ENCODE measurements at regions not wholly inside any gene's neighbourhood (a gene's known extent, or its start where the extent isn't known, plus 50 kb on each side); places are given as distances from the start of the nearest gene placed in this dataset.

DNA sequence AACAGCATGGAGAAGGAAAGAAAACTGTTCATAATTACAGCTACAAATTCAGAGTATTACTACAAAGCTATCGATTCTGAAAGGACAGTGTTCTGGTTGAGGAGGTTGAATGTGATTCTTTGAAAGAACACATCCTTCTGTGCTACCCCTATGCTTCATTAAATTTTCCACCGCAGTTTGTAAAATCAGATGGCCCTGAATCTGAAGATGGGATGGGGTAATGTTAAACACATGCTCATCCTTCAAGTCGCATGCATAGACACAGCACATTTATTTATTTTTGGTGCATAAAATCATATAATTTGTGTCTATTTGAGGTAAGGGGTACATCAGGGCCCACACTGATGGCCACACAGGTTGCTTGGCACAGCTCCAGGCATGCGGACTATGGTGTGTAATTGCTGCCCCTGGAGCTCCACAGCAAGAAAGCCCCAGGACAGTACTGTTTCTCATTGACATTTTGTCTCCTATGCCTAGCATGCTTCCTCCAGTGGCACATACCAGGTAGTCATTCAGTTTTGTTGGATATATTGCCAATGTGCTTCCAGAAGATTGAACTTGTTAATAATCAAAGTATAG, 238.8 kb upstream of the TANK start:
- no peak for DNase-seq

DNA sequence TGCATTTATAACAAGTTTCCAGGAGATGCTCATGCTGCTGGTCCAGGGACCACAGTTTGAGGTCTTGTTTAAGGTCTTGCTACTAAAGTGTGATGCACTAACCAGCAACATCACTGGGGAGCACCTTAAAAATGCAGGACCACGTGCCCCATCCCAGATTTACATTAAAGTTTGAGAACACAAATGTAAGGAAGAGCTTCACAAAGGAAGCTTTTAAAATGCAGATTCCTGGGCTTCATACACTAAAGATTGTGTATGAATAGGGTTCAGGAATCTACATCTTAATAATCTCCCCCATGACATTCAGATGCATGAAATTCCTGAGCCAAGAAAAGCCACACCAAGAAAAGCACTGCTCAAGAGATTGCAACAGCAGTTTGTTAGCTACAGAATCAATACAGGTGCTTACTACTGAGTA, 235.3 kb upstream of the TANK start:
- DNase-seq, result no peak

DNA sequence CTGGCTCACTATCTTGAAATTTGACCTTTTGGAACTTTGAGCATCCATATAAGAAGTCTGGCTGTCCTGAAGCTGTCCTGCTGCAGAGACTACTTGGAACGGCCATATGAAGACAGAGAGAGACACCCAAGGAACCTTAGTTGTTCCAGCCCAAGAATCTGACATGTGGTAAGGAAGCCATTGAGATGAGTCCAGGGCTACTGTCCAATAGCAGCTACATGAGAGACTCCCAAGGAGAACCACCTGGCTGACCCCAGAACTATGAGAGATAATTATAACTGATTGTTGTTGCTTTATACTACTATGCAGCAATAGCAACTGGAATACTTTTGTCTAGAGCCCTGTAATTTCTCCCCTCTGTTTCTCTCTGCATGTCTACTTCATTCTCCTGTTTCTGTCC, 234.3 kb upstream of the TANK start:
- DNase-seq, result no peak

DNA sequence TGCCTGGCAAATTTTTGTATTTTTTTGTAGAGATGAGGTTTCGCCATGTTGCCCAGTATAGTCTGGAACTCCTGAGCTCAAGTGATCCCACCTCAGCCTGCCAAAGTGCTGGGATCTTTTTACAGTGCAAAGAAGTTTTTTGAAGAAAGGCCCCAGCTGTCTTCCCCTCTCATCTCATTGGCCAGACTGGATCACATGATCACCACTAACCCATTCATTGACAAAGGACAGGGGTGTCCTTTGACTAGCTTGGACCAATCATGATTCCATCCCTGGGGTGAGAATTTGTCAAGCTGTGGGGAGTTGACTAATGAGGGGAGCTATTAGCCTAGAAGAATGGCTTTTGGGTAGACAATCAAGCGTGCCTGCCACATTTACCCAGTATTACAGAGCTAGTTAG, 232.9 kb upstream of the TANK start:
- no peak for DNase-seq

DNA sequence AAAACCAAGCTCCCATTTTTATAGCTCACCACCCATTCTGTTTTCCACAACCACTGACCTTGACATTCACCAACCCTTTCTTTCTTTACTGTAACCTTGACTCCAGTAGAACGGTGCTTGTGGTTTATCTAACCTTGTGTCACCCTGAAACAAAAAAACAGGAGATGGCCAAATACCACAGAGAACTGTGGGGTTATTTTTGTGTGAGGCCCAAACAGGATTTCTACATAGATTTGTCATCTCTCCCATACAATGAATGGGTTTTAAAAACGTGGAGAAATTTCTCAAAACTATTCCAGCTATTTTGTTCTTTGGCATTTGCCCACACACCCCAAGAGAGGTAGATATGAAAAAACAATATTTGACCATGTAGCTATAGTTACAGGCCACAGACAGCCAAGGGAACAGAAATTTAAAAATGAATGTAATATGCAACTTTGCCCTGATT, 231.3 kb upstream of the TANK start:
- DNase-seq, result no peak

DNA sequence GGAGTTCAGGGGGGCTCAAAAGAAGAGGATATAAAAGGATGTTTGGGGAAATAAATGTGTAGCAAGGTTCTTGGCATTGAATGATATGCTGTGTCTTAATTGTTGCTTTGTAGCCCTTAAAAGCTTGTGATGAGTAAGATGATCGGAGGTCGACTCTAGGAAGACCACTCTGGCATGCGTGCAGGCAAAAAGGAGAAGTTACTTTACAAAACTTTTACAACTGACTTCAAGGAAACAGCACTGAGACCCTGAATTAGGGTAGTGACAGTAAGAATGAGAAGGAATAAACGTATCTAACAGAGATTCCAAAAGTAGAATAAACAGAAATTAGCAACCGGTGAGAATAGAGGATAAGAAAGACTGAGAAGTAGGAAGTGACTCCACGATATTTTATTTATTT, 228.7 kb upstream of the TANK start:
- no peak for DNase-seq

DNA sequence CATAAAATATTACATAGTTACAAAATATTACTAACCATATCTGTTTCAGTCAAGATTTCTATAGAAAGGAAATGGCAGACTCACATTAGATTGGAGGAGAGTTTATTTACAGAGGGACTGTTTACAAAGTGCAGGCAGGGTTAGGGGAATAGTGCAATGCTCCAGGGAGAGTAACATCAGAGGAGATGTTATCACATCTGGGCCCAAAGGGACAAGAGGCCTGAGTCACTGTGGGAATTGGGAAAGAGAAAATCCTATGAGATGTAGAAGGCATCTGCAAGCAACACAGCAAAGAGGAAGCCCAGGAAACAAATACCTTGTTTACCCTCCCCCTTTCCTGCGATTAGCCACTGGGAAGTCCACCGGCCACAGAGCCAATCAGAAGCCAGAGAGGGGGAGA, 227.3 kb upstream of the TANK start:
- no peak for DNase-seq

DNA sequence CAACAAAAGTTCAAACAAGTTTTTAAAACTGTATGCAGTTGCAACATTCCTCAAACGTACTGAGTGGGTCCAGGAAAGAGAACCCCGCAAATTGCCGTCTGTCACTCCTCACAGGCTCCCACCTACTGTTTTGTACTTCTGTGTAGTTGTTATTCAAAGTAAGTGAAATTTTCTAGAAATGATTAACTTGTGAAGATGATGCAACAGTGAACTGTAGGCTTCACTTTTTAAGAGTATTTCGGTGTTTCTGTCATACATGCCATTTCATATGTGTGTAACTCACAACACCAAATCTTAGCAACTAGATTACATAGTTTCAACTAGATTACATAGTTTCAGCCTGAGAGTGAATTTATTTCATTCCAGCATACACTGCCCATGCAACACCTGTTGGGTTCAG, 226.0 kb upstream of the TANK start:
- no peak for DNase-seq

DNA sequence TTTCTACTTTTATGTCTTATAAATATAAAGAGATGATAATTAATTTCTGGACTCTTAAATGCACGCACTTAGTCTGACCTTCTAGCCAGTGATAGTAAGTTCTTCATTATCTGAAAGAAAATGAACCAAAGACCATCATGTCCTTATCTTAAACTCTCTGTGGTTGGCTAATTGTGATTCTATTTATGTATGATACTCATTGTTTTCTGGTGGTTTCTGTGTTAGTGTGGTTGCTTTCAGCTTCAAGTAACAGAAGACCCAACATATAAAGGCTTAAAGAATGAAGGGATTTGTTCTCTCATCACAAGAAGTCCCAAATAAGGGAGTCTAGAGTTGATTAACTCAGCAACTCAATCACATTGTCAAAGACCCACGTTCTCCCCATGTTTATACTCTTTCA, 225.2 kb upstream of the TANK start:
- no peak for DNase-seq

DNA sequence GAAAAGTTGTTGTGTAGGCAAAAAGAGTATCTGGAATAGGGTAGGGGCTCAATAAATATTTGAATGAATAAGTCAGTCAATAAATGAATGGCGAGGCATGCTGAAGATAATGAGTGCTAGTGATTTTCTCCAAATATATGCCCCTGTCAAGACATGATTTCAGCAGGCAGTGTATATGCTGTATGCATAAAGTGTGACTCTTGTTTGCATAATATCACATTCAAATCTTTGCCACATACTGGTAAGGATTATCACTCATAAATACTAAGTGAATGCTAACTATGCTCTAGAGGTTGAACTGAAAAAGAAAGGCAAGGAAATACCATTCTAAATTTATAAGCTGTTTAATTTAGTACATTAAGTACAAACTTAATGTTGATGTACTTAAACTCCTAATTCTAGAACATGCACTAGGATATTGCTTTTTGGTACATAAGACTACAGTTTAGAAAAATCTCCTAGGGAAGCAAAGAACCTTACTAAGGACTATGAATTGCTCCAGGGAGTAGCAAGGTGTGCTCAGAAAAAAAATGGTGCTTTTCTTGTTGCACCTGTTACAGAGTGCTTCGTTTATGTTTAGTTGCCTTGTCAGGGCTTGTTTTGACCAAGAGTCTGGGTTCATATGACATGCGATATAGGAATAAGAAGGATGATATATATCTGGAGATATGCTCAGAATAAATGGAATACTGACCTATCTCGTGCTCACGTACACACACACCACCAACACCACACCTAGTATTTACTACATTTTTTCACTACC, 224.0 kb upstream of the TANK start:
- DNase-seq, result no peak

DNA sequence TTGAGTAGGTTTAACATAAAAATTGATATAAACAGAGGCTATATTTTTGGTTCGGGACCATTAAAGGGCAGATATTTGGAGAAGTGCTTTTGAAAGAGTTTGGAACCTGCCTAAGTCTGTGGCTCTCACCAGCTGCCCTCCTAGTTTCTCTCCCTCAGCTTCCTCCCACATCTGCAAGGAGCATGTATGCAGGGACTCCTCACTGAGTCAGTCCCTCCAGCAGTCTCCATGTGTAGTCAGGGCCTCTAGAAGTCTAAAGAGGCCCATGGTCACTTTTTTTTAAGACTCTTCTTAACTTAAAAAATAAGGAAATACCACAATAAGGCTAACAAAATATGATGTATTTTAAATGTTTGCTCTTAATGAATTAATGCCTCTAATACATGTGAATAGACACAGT, 220.0 kb upstream of the TANK start:
- DNase-seq, result no peak

DNA sequence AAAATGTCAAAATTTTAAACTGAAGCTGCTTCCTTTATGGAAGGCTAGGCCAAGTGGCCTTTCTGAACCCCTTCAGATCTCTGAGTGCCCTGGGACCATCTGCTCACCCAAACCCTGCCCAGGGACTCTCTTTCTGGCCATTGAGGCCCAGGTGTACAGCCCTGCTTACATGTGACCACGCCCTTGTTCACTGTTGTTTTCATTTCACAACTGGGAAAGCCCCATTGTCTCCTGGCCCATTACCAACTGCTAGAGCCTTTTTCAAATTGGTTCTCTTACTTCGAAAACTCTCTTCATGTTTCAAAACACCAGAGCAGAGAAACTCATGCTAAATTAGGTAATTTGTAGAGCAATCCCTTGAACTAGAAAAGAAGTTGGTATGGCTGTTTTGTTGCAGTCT, 219.5 kb upstream of the TANK start:
- no peak for DNase-seq

DNA sequence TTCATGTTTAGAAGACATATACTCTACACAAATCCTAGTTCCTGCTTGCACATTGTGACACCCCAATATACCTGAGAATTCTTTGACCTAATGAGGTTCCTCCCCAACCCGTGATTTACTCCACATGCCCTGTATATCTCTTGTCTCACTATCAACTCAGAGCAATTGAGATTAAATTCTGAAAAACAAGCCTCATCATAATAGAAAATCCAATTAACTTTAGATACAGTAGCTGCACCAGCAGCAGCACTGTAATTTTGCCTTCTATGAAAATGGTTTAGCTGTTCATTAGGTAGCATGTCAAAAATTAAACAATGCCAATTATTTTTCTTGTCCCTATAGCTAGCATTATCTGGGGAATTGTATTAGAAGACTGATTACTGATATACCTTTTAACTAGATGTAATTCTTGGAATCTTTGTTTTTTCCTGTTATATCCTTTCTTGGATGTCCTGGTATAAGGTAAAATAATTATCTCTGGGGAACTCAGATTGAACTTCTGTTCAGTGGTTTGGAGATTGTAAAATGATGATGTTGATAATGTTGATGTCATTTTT, 218.9 kb upstream of the TANK start:
- no peak for DNase-seq

DNA sequence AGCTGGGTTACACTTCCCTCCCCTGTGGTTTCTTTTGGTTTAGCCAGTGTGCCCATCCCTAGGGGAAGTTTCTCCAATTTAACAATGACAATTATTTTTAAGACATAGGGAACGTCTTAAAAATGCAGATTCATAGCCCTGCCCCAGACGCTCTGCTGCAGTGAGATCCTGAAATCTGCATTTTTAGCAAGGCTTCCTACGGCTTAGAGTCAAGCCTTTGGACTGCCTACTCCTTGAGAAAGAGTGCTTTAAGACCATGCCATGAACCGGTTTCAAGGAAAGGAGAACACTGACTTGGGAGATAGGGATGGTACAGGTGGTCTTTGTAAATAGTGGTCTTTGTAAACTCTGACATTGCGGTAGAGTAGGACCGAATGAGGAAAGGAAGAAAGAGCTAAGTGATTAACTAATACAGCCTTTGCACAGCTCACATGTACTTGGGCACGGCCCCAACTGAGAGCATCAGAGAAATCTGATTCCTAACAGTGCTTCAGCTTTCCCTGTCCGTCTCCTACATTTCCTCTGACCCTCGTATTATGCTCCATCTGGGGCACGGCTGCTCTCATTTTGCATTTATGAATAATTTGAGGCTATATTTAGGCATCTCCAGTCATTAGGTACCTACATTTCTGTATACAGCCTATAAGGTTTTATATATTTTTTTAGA, 217.6 kb upstream of the TANK start:
- DNase-seq, result no peak

DNA sequence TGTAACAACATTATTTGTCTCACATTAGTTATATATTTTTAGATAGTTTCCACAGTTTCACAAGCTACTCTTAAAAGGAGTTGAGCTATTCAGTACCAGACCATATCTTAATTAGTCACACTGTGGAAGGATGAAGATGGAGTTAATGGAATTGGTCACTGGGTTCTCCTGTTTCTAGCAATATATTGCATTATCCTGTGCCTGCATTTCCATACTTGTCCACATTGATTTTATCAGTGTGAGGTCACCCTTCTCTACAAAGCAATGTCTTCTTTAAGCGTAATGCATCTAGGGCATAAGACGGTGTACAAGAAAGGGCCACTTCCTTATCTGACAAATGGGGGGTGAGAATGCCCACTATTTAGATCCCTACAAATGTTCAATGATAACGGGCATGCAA, 216.8 kb upstream of the TANK start:
- DNase-seq, result no peak

DNA sequence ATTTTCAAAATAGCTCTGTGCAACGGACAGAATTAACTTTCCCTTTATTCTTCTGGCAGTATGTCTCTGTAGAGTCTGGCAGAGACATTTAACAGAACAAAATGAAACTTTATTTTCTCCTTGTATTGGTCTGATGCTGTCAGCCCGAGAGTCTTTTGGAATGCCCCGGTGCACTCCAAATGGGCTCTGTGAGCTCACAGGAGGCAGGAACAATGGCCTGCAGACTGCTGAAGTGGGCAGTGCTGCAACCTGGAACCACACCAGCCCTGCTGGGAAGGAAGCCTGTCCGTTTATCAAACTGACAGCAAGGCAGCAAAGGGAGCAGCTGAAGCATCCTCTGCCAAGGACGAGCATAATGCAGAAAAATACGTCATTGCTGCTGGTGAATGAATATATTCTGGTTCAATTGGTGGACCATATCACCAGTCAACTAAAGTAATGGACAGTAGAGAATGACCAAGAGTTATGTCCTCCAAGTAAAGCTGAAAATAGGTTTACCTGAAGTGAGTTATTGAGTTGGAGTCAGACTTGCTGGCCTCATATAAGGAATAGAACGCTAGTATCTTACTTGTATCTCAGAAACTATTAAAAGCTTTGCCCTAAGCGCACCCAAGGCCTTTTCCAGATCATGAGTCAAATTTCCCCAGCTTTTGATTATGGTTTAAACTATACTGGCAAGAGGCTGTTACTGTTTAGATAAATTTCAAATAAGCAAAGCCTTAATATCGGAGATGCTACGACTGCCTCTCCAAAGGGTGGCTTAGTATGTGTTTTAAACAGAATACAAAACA, 207.6 kb upstream of the TANK start:
- no peak for DNase-seq

DNA sequence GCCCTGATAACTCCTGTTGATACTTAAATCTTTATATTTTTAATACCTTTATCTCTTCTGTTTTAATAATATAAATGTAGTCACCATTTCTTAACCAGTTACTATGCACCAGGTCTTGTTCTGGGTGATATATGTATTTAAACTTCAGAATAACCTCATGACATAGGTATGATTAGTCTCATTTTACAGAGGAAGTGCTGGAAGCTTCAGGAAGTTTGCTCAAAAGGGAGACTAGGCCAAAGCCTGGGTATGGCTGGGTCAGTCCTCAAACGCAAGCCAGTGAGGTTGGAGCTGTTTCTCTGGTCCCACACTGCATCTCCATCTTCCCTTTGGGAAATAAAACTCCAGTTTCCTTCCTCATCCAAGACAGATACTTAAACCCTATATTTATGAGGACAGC, 204.7 kb upstream of the TANK start:
- no peak for DNase-seq

DNA sequence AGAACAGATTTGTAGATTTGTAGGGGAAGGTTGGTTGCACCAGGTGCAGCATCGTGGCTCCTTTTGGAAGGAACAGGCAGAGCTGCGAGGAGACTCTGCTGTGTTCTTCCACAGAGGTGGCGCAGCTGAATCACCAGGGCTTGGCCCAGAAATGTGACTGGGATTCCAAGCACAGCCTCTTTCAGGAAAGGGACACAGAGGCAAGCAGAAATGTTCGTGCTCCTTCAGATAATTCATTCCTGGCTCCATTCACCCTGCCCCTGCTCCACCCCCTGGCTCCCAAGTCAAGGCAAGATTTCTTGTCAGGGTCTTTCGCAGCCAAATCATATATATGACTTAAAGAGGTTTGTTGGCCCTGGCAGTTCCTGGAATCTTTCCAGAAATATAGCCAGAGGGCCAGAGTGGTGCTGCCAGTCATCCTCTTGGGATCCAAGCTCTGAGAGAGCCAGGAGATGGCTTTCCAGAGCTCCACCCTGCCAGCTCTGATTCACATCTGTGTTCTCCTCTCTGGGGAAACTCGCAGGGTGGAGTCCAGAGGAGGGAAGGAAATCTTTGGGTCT, 203.9 kb upstream of the TANK start:
- DNase-seq, result no peak

DNA sequence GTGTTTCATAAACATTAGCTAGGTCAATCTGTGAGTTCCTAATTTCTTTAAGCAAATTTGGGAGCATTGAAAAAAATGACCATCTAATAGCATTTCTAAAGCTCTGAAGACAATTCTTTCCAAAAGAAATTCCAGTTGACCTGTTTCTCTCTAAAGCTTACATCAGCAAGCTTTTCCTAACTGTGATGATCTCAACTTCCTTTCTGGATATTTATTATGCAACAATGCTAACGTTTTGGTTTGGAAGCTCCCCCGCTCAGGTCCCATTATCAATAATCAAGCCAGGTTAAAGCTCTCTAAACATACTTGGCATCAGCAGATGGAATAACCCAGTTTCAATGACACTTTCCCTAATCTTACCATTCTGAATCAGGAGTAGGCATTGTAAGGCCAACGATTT, 196.3 kb upstream of the TANK start:
- no peak for DNase-seq

DNA sequence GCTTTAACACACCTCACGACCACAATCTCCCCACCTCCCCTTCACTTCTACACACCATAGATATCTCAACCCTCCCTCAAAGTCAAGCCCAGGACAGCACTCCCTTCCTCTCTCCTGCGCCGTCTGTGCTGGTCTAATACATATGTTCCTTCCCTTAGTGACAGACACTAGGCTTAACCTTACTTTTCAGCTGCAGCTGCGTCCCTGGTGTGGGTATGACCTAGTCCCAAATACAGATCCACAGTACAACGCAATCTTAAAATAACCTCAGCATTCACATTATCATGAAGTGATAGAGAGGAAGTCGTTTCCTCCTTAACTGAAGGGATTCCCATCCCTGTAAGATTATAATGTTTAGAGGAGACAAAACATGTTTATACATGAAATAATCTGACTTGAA, 192.7 kb upstream of the TANK start:
- no peak for DNase-seq

DNA sequence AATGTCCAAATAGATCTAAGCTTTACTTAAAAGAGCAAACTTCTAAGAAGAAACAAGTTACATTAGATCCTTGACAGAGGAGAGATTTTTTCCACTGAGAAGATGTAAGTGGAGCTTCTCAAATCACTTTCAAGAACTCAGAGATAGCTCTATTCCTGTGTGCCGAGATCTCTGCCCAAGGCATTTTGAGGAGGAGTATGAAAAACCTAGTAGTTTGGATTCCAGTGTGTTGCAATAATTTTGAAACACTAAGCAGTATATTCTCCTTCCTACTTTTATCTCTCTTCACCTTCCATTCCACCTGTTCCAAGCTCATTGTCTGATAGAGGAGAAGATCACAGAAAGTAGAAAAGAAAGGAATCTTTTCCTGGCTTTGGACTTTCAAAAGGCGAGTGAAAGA, 192.0 kb upstream of the TANK start:
- no peak for DNase-seq

DNA sequence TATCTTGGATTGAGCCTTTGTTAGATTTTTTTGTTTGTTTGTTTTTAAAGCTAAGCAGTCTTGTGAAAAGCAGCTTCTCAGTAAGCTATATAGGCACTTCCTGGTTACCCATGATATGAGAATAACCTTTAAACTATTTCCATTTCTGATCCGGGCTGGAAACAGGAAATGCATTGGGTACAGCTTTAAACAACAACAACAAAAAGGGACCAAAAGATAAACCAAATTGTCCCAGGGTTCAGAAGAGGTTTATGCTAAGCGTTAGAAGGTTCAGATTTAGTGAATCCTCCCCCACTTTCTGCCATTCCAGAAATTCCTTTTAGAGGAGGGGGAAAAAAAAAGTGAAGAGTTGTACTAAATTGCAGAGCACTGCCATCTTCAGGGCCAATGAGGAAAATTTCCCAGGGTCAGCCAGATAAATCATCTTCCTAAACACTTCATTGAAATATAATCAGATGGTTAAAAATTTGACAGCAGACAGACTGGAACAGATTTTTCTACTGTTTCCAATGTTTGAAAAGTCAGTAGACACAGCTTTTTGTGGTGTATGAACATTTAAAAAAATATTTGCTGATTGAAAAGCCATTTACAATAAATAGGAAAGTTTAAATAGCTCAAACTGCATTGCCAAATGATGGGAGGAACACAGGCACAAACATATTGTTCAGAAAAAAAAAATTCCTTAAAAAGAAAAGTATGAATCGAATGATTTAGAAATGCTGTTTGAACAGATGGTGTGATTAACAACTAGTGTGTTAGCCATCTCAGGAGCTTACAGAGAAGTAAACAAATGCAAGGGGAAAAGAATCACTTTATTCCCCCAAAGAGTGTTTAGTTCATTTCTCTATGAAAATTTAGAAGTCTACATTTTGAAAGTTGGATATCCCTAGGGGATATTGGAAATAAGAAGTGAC, 189.9 kb upstream of the TANK start:
- no peak for DNase-seq

Data from activated naive CD4-positive, alpha-beta T cell treated with Interleukin-2 at 50 U/mL for 16 hours (primary cell).